BE2C (cell line): ENCODE measurements at regions not wholly inside any gene's neighbourhood (a gene's known extent, or its start where the extent isn't known, plus 50 kb on each side); places are given as distances from the start of the nearest gene placed in this dataset.

Source experiments
- DNase-seq: peaks from one replicate; pipeline ENCODE4 v3.0.0-alpha.2; 2020
- H3K27me3 ChIP-seq: fragments of 250-450 bp; sonication (Bioruptor Pico); 2 replicates; pipeline ENCODE4 v1.5.1; 2020; ENCODE audit warnings: mild to moderate bottlenecking
- H3K36me3 ChIP-seq: fragments of 250-450 bp; sonication (Bioruptor Pico); 2 replicates; pipeline ENCODE4 v1.5.1; 2020; ENCODE audit warnings: mild to moderate bottlenecking
- H3K4me1 ChIP-seq: fragments of 250-450 bp; sonication (Bioruptor Pico); 2 replicates; pipeline ENCODE4 v1.5.1; 2020
- H3K4me3 ChIP-seq: 2 replicates; pipeline ENCODE4 v1.5.1; 2011; ENCODE audit warnings: low read depth, low read length
- H3K9me3 ChIP-seq: fragments of 250-450 bp; sonication (Bioruptor Pico); 2 replicates; pipeline ENCODE4 v1.5.1; 2020
- TF ChIP-seq, protein P1 (sequence below): IDR thresholded peaks from 2 replicates; pipeline ENCODE4 v1.5.1; 2012; ENCODE audit warnings: mild to moderate bottlenecking, low read depth, low read length

DNA sequence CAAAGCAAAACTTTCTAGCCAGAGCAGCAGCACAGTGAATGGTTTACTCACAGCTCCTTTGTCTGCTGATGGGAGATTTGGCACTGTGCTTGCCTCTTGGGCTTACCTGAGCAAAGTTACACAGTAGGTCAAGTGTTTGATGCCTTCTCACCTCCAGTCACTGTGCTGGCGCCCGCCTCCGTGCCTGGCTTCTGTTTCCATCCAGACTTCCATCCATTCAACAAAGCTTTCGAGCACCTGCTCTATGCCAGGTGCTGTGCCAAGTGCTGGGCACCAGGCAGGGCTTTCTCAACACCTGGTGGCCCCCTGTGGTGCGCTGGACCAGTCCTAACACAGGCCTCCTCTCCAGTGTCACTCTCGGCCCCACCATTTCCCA, 199.2 kb upstream of the EEA1 start:
- no peaks in the 10 kb centered on the region for H3K9me3 ChIP-seq
- TF ChIP-seq, protein P1, sequence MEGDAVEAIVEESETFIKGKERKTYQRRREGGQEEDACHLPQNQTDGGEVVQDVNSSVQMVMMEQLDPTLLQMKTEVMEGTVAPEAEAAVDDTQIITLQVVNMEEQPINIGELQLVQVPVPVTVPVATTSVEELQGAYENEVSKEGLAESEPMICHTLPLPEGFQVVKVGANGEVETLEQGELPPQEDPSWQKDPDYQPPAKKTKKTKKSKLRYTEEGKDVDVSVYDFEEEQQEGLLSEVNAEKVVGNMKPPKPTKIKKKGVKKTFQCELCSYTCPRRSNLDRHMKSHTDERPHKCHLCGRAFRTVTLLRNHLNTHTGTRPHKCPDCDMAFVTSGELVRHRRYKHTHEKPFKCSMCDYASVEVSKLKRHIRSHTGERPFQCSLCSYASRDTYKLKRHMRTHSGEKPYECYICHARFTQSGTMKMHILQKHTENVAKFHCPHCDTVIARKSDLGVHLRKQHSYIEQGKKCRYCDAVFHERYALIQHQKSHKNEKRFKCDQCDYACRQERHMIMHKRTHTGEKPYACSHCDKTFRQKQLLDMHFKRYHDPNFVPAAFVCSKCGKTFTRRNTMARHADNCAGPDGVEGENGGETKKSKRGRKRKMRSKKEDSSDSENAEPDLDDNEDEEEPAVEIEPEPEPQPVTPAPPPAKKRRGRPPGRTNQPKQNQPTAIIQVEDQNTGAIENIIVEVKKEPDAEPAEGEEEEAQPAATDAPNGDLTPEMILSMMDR: no peak
- no peaks in the 10 kb centered on the region for H3K27me3 ChIP-seq
- H3K36me3 ChIP-seq: no peaks in the 10 kb centered on the region
- H3K4me1 ChIP-seq: no peaks in the 10 kb centered on the region
- no peak overlapping the region for H3K4me3 ChIP-seq
- DNase-seq: no peak

GRCh38 chr12:93130366-93131054, 201.4 kb upstream of the EEA1 start:
- H3K36me3 ChIP-seq: no peaks in the 10 kb centered on the region
- no peak for DNase-seq
- no peak overlapping the region for H3K4me3 ChIP-seq
- no peaks in the 10 kb centered on the region for H3K27me3 ChIP-seq
- TF ChIP-seq, protein P1: no peak
- no peaks in the 10 kb centered on the region for H3K9me3 ChIP-seq
- H3K4me1 ChIP-seq: no peaks in the 10 kb centered on the region

DNA sequence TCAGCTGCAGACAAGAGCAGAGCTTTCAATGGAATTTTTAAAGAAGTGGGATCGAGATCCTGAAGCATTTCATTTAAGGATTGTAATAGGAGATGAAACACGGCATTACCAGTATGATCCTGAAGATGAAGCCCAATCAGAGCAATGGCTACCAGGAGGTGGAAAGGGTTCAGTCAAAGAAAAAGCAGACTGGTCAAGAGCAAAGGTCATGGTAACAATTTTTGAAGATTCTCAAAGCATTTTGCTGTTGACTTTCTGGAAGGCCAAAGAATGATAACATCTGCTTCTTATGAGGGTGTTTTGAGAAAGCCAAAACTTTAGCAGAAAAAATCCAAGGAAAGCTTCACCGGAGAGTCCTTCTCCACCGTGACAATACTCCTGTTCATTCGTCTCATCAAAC, 204.3 kb upstream of the EEA1 start:
- Histone ChIP-seq H3K4me3 (no peak overlapping the region), H3K9me3 (no peaks in the 10 kb centered on the region), H3K4me1 (peaks cover 6% of the 10 kb centered on the region), H3K36me3 (no peaks in the 10 kb centered on the region), H3K27me3 (no peaks in the 10 kb centered on the region)
- DNase-seq: no peak
- TF ChIP-seq, protein P1: no peak

- no peaks in the 10 kb centered on the region for H3K9me3 ChIP-seq
- no peak overlapping the region for H3K4me3 ChIP-seq
- no peaks in the 10 kb centered on the region for H3K36me3 ChIP-seq
- H3K27me3 ChIP-seq: no peaks in the 10 kb centered on the region
- TF ChIP-seq, protein P1: no peak
- no peak for DNase-seq
- peaks cover 6% of the 10 kb centered on the region for H3K4me1 ChIP-seq
Measured at GRCh38 chr12:93134175-93134890, 205.2 kb upstream of the EEA1 start.

DNA sequence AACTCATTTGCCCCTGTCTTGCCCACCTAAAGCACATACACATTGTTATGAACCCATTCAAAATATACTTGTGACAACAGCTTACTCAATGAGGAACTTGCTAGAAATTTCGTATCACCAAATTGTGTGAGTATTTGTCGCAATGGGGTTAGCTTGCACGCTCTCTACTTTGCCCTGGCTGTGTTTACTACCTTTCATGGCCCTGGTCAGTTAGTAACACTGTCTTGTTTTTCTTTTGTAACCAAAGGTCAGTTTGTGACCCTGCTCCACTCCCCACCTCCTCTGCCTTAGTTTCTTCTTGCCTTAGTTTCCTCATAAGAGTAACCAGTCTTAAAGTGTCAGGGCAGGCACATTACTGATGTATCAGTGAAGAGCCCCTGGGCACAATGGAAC, 205.8 kb upstream of the EEA1 start:
- Histone ChIP-seq H3K36me3 (no peaks in the 10 kb centered on the region), H3K4me1 (peaks cover 6% of the 10 kb centered on the region), H3K27me3 (no peaks in the 10 kb centered on the region), H3K9me3 (no peaks in the 10 kb centered on the region), H3K4me3 (no peak overlapping the region)
- DNase-seq: no peak
- TF ChIP-seq, protein P1: no peak
